GM12872 (cell line): ENCODE measurements at regions not wholly inside any gene's neighbourhood (a gene's known extent, or its start where the extent isn't known, plus 50 kb on each side); places are given as distances from the start of the nearest gene placed in this dataset.

Experiments
- TF ChIP-seq, protein P1 (sequence below): IDR thresholded peaks from 3 replicates; pipeline ENCODE4 v1.5.1; 2011; ENCODE audit warnings: low read depth, mild to moderate bottlenecking, low read length, moderate library complexity; ENCODE audit not compliant: insufficient read depth

DNA sequence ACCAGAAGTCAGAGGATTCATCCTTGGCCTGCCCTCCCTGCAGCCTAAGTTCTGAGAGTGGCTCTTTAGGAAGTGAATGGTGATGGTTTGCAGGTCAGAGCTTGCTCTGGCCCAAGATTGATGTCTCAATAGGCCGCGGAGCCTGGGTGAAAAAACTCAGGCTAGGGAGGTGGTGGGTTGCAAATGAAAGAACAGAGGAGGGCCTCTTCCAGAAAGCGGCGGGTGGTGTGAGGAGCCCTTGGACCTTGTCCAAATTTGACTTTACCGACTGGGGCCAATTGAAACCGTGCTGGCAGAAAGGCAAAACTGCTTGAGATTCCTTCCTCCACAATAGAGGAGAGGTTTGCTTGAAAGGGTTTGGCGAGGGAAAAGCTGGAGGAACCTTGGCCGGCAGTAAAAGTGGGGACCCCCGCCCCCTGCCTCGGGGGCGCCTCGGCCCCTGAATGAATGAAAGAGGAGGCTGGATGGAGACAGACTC lies 331.3 kb downstream of the SEC14L1 start:
- TF ChIP-seq, protein P1, sequence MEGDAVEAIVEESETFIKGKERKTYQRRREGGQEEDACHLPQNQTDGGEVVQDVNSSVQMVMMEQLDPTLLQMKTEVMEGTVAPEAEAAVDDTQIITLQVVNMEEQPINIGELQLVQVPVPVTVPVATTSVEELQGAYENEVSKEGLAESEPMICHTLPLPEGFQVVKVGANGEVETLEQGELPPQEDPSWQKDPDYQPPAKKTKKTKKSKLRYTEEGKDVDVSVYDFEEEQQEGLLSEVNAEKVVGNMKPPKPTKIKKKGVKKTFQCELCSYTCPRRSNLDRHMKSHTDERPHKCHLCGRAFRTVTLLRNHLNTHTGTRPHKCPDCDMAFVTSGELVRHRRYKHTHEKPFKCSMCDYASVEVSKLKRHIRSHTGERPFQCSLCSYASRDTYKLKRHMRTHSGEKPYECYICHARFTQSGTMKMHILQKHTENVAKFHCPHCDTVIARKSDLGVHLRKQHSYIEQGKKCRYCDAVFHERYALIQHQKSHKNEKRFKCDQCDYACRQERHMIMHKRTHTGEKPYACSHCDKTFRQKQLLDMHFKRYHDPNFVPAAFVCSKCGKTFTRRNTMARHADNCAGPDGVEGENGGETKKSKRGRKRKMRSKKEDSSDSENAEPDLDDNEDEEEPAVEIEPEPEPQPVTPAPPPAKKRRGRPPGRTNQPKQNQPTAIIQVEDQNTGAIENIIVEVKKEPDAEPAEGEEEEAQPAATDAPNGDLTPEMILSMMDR = no peak

DNA sequence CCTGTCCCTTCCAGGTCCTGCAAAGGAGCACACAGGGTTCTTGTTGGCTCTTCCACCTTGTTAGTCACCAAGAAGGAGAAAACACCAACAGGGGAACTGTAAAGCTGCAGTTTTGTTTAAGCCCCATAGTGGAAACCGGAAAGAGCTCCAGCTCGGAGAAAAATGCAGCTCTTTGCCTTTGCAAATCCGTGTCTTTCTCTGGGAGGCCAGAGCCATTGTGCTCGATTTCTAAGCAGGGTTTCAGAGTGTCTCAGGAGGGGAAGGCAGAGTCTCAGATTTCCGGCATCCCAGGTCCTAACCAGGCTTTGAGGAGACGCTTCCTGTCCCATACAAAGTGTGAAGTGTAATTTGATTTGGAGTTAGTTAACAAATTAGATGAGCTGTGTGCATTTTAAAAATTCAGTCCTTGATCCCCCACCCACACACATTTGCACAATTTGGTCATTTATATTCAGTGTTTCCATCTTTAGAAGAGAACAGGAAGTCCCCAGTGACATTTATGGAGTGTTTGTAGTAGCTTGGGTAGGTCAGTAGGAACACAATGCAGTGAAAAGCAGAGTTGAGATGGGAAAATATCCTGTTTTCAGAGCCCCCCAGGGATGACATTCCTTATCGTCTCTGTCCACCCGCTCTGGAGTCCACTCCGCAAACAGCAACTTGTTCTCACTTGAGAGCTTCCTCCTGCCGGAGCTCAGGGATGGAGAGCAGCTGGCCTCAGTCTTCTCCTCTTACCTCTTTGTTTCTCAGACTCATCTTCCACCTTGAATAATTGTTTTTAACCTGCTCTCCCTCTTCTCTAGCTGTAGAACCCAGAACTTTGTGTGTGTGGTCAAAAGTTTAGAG lies 331.9 kb downstream of the SEC14L1 start:
- TF ChIP-seq, protein P1 = no peak

DNA sequence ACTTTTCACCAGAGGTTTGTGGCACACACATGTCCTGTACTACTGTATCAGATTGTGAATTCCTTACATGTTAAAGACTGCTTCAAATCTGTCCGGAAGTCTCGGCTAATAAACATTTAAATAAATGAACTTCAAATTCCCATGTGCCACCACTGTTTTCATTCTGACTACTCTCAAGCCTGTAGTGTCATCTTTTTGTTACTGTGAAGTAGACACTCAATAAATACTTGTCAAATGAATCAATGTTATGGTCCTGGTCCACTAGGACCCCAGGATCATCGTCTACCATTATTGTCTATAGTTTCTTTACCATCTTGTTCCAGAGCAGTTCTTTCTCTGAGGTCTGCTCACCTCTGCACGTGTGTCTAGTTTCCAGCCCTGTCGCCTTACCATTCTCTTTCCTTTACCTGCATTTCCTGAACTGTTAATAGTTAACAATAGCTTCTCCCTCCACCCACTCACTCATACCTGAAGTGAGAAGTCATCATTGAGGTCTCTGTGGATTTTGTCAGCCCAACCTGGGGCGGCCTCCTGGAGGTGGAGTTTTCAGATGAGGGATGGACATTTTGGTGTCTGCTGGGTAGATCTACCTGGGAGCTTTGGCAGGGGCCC lies 333.0 kb downstream of the SEC14L1 start:
- TF ChIP-seq, protein P1 = no peak

DNA sequence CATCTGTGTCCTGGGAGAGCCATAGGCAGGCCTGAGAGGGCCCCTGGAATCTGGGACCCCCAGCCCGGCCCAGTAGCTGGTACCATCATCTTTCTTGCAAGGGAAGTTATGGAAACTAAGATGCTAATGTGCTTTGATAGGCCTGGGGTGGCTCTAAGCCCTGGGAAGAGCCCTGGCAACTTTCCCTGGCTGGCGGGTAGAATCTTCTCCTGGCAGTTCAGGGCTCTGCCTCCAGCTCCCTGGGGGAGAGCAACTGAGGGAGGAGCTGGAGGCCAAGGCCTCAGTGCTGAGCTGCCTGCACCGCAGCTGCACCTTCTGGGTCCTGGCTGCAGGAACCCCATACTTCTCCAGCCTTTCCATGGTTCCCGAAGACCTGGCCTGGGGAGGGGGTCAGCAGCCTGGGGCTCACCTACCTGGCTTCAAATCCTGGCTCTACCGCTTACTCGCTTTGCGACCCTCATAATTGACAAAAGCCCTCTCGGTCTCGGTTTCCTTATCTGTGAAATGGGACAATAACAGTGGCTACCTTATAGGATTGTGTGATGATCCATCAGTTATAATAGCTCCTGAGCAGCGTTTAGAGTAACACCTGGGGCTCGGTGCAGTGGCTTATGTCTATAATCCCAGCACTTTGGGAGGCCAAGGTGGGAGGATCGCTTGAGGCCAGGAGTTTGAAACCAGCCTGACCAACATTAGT lies 333.7 kb downstream of the SEC14L1 start:
- TF ChIP-seq, protein P1 = no peak

DNA sequence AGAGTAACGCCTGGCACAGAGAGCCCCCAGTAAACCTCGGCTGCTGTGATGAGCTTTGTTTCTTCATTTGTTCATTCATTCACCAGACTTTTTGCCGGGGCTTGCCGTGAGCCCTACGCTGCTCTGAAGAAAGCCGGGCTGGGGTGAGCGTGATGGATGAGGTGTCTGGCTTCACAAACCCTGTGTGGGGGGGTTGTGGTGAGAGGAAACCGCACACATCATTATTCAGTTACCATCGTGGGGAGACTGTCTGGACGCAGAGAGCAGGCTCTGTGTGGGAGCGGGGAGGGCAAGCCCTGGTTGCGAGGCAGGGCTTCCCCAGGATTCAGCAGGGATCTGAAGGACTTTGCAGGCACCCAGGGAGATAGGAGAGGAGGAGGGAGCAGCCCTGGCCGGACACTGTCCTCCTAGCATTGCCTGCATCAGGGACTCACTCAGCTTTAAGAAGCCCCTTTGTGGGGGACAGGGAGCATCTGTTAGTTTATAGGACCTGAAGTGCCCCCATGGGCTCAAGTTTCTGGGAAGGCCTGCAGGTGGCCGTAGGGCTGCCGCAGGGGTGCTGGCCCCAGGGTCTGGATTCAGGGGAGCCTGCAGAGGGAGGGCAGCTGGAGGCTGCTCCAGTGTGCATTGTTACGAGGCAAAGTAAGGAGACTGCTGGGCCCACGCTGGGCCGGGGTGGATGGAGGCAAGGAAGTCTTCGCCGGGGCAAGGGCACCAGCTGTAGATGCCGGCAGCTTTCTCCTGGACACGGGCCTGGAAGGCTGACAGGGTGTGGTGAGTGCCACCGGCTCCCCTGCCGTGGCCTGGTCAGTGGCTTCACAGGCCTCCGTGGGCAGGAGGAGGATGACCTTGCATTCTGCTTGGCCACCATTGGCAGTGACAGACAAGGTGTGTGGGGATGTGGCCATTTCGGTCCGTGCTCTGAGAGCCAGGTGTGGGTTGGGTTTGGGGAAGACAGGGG lies 334.5 kb downstream of the SEC14L1 start:
- TF ChIP-seq, protein P1 = no peak

DNA sequence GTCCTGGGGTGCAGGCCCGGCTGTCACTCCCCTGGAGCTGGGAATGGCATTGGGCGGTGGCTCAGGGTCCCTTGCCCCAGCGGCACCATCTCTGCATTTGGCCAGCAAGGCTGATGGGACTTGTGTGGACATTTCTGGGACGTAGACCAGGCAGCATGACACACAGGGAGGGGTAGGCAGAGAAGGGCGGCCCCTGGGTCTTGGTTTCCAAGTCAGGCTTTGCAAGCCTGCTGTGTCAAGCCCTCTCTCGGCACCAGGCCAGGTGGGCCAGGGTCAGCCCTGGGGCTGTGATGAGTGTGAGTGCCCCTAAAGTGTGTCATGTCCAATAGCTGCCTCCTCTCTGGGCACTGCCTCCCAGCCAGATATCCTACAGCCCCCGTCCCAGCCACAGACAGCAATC lies 335.2 kb downstream of the SEC14L1 start:
- TF ChIP-seq, protein P1 = no peak
